ENCODE measurements at regions not wholly inside any gene's neighbourhood (a gene's known extent, or its start where the extent isn't known, plus 50 kb on each side); places are given as distances from the start of the nearest gene placed in this dataset.

GRCh38 chr2:88949336-88949735, 257.9 kb downstream of the RPIA start:
- TF ChIP-seq CTCF (conservative IDR thresholded peaks at IDR 0.05; ENCODE audit: low read depth, low read length) (no peak), EZH2 (IDR thresholded peaks at IDR 0.05; ENCODE audit: borderline replicate concordance, low read depth, low read length, poor library complexity, severe bottlenecking) (no peak)

Data from A673 (cell line).